NB4 (cell line): ENCODE measurements at regions not wholly inside any gene's neighbourhood (a gene's known extent, or its start where the extent isn't known, plus 50 kb on each side); places are given as distances from the start of the nearest gene placed in this dataset.

Experiments
- MYC ChIP-seq: IDR thresholded peaks from 2 replicates; pipeline ENCODE4 v1.6.1; 2011; ENCODE audit warnings: low read depth, low read length
- POLR2A ChIP-seq: IDR thresholded peaks from 2 replicates; pipeline ENCODE4 v1.6.1; 2011; ENCODE audit warnings: mild to moderate bottlenecking; ENCODE audit not compliant: insufficient read length; ENCODE audit errors: extremely low read depth
- TF ChIP-seq, protein P1 (sequence below): IDR thresholded peaks from one replicate; pipeline ENCODE4 v1.5.1; 2012; ENCODE audit warnings: low read depth, low read length
- TF ChIP-seq, protein P2 (sequence below): IDR thresholded peaks from 2 replicates; pipeline ENCODE4 v1.6.1; 2011; ENCODE audit warnings: low read depth, low read length

DNA sequence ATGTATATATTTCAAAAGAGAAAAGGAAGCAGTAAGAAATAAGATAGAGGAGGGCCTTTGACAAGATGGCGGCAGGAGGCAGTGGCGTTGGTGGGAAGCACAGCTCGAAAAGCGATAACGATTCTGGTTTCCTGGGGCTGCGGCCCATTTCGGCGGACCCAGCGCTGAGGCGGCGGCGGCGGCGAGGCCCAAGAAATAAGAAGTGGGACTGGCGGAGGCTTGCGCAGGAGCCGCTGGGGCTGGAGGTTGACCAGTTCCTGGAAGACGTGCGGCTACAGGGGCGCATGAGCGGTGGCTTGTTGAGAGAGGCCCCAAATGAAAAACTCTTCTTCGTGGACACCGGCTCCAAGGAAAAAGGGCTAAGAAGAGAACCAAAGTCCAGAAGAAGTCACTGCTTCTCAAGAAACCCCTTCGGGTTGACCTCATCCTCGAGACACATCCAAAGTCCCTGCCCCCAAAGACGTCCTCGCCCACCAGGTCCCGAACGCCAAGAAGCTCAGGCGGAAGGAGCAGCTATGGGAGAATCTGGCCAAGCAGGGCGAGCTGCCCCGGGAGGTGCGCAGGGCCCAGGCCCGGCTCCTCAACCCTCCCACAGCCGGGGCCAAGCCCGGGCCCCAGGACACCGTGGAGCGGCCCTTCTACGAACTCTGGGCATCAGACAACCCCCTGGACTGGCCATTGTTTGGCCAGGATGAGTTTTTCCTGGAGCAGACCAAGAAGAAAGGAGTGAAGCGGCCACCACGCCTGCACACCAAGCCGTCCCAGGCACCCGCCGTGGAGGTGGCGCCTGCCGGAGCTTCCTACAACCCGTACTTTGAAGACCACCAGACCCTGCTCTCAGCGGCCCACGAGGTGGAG, 624.3 kb downstream of the MCTP2 start:
- TF ChIP-seq, protein P1, sequence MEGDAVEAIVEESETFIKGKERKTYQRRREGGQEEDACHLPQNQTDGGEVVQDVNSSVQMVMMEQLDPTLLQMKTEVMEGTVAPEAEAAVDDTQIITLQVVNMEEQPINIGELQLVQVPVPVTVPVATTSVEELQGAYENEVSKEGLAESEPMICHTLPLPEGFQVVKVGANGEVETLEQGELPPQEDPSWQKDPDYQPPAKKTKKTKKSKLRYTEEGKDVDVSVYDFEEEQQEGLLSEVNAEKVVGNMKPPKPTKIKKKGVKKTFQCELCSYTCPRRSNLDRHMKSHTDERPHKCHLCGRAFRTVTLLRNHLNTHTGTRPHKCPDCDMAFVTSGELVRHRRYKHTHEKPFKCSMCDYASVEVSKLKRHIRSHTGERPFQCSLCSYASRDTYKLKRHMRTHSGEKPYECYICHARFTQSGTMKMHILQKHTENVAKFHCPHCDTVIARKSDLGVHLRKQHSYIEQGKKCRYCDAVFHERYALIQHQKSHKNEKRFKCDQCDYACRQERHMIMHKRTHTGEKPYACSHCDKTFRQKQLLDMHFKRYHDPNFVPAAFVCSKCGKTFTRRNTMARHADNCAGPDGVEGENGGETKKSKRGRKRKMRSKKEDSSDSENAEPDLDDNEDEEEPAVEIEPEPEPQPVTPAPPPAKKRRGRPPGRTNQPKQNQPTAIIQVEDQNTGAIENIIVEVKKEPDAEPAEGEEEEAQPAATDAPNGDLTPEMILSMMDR = no peak
- TF ChIP-seq, protein P2, sequence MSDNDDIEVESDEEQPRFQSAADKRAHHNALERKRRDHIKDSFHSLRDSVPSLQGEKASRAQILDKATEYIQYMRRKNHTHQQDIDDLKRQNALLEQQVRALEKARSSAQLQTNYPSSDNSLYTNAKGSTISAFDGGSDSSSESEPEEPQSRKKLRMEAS = no peak
- TF ChIP-seq POLR2A (no peak), MYC (no peak)
